GM23338 (cell line): ENCODE measurements at regions not wholly inside any gene's neighbourhood (a gene's known extent, or its start where the extent isn't known, plus 50 kb on each side); places are given as distances from the start of the nearest gene placed in this dataset.

Experiments used
- ATAC-seq: fragments of 200-7000 bp; cut with Tn5 transposase; 3 replicates; pipeline ENCODE4 v1.9.1; 2020
- DNase-seq: peaks from one replicate; pipeline ENCODE4 v3.0.0-alpha.2; 2015; ENCODE audit warnings: low spot score
- H2AFZ ChIP-seq: fragments of 200-600 bp; sonication (generic); 2 replicates; pipeline ENCODE4 v1.8.0; 2016; ENCODE audit warnings: antibody characterized with exemption, mild to moderate bottlenecking, moderate library complexity
- H3F3A ChIP-seq: fragments of 200-600 bp; sonication (generic); replicated peaks from 2 replicates; pipeline ENCODE4 v1.8.0; 2017; ENCODE audit warnings: antibody characterized with exemption, mixed run types, low read depth
- H3K27ac ChIP-seq: fragments of 200-600 bp; sonication (generic); 2 replicates; pipeline ENCODE4 v1.6.1; 2016; ENCODE audit warnings: low read depth
- H3K27me3 ChIP-seq: fragments of 200-600 bp; sonication (generic); 2 replicates; pipeline ENCODE4 v1.8.0; 2016; ENCODE audit warnings: mild to moderate bottlenecking, mixed run types, moderate library complexity; ENCODE audit not compliant: insufficient read depth
- H3K36me3 ChIP-seq: fragments of 200-600 bp; sonication (generic); 2 replicates; pipeline ENCODE4 v1.8.0; 2016; ENCODE audit warnings: mild to moderate bottlenecking; ENCODE audit not compliant: insufficient read depth
- H3K4me1 ChIP-seq: fragments of 200-600 bp; sonication (generic); 2 replicates; pipeline ENCODE4 v1.8.0; 2016; ENCODE audit warnings: mild to moderate bottlenecking, moderate library complexity; ENCODE audit not compliant: insufficient read depth
- H3K4me2 ChIP-seq: fragments of 200-600 bp; sonication (generic); 2 replicates; pipeline ENCODE4 v1.7.1; 2017; ENCODE audit warnings: mixed run types
- H3K4me3 ChIP-seq: fragments of 200-600 bp; sonication (generic); 2 replicates; pipeline ENCODE4 v1.6.1; 2016; ENCODE audit warnings: mixed run types
- H3K79me2 ChIP-seq: fragments of 200-600 bp; sonication (generic); replicated peaks from 2 replicates; pipeline ENCODE4 v1.8.0; 2017; ENCODE audit warnings: mild to moderate bottlenecking; ENCODE audit not compliant: insufficient read depth
- H3K9me2 ChIP-seq: fragments of 200-600 bp; sonication (generic); 2 replicates; pipeline ENCODE4 v1.8.0; 2017; ENCODE audit not compliant: insufficient read depth
- H4K20me1 ChIP-seq: fragments of 200-600 bp; sonication (generic); replicated peaks from 2 replicates; pipeline ENCODE4 v1.8.0; 2017; ENCODE audit warnings: mild to moderate bottlenecking; ENCODE audit not compliant: insufficient read depth
- H3K27ac Mint-ChIP-seq: 2 replicates; pipeline ENCODE4 v1.8.0; 2020; ENCODE audit warnings: inconsistent platforms, mild to moderate bottlenecking, moderate library complexity, mixed read lengths
- H3K27me3 Mint-ChIP-seq: 3 replicates; pipeline ENCODE4 v1.8.0; 2022; ENCODE audit warnings: low read depth, mild to moderate bottlenecking, moderate library complexity, mixed read lengths, inconsistent platforms; ENCODE audit not compliant: insufficient read depth, poor library complexity
- H3K36me3 Mint-ChIP-seq: 3 replicates; pipeline ENCODE4 v1.8.0; 2021; ENCODE audit warnings: low read depth, mild to moderate bottlenecking, inconsistent platforms, moderate library complexity, mixed read lengths
- H3K4me1 Mint-ChIP-seq: 3 replicates; pipeline ENCODE4 v1.8.0; 2020; ENCODE audit warnings: mild to moderate bottlenecking, inconsistent platforms, mixed read lengths
- H3K4me3 Mint-ChIP-seq: 3 replicates; pipeline ENCODE4 v1.8.0; 2021; ENCODE audit warnings: moderate library complexity, mild to moderate bottlenecking, inconsistent platforms, mixed read lengths
- H3K9me3 Mint-ChIP-seq: 3 replicates; pipeline ENCODE4 v1.8.0; 2020; ENCODE audit warnings: moderate library complexity, mild to moderate bottlenecking, inconsistent platforms, mixed read lengths
- CREB1 ChIP-seq: fragments of 250-450 bp; sonication (Bioruptor Pico); IDR thresholded peaks from 2 replicates; pipeline ENCODE4 v1.5.0; 2020; ENCODE audit warnings: low read depth, mild to moderate bottlenecking, moderate library complexity
- CTCF ChIP-seq, 2 experiments: fragments of 200-600 bp in 1 of 2; sonication (generic) in 1 of 2; conservative IDR thresholded peaks; 2 replicates each; pipeline versions ENCODE4 v1.5.1 to v1.6.1; 2016 to 2017; ENCODE audit warnings: antibody characterized with exemption in 2 of 2, low read depth in 2 of 2, mild to moderate bottlenecking in 2 of 2, moderate library complexity in 1 of 2
- ETS1 ChIP-seq: IDR thresholded peaks from 2 replicates; pipeline ENCODE4 v1.6.1; 2016; ENCODE audit warnings: antibody characterized with exemption
- EZH2 ChIP-seq: fragments of 200-600 bp; sonication (generic); IDR thresholded peaks from one replicate; pipeline ENCODE4 v1.8.0; 2017; ENCODE audit warnings: antibody characterized with exemption, mild to moderate bottlenecking, low read depth; ENCODE audit not compliant: unreplicated experiment
- EZH2phosphoT487 ChIP-seq: fragments of 200-600 bp; sonication (generic); IDR thresholded peaks from one replicate; pipeline ENCODE4 v1.8.1; 2018; ENCODE audit warnings: antibody characterized with exemption; ENCODE audit not compliant: unreplicated experiment
- JUNB ChIP-seq: IDR thresholded peaks from one replicate; pipeline ENCODE4 v1.6.1; 2016; ENCODE audit warnings: antibody characterized with exemption; ENCODE audit not compliant: unreplicated experiment
- NANOG ChIP-seq: IDR thresholded peaks from 2 replicates; pipeline ENCODE4 v1.6.1; 2016; ENCODE audit warnings: antibody characterized with exemption, borderline replicate concordance
- STAT1 ChIP-seq: IDR thresholded peaks from one replicate; pipeline ENCODE4 v1.6.1; 2016; ENCODE audit warnings: antibody characterized with exemption; ENCODE audit not compliant: unreplicated experiment
- ZNF114 ChIP-seq: fragments of 250-450 bp; sonication (Bioruptor Pico); IDR thresholded peaks from 2 replicates; pipeline ENCODE4 v1.5.0; 2020; ENCODE audit warnings: mild to moderate bottlenecking, moderate library complexity
- ZNF331 ChIP-seq: fragments of 250-450 bp; sonication (Bioruptor Pico); IDR thresholded peaks from 2 replicates; pipeline ENCODE4 v1.5.0; 2020; ENCODE audit warnings: low read depth, mild to moderate bottlenecking, moderate library complexity
- ZNF462 ChIP-seq: fragments of 250-450 bp; sonication (Bioruptor Pico); IDR thresholded peaks from 2 replicates; pipeline ENCODE4 v1.5.0; 2020; ENCODE audit warnings: mild to moderate bottlenecking, moderate library complexity

GRCh38 chr3:182491577-182491976 is 301.7 kb upstream of the ATP11B start:
- Histone ChIP-seq H3K9me2 (no peaks in the 10 kb centered on the region), H3K4me3 (no peak overlapping the region), H4K20me1 (no peaks in the 10 kb centered on the region), H3K27ac (no peak overlapping the region), H3F3A (no peaks in the 10 kb centered on the region), H3K4me1 (peaks cover 9% of the 10 kb centered on the region; the same call in 1 of the 2 replicates), H2AFZ (peak overlapping the region; percentile 6; the same call in 1 of the 2 replicates), H3K27me3 (no peaks in the 10 kb centered on the region), H3K36me3 (no peaks in the 10 kb centered on the region), H3K79me2 (no peaks in the 10 kb centered on the region), H3K4me2 (no peak overlapping the region)
- no peak overlapping the region for H3K27ac Mint-ChIP-seq
- no peak for ATAC-seq
- DNase-seq = no peak
- no peaks in the 10 kb centered on the region for H3K9me3 Mint-ChIP-seq
- H3K4me3 Mint-ChIP-seq = no peak overlapping the region
- peaks cover 2% of the 10 kb centered on the region for H3K27me3 Mint-ChIP-seq
- no peak for TF ChIP-seq ZNF331 (CRISPR knock-in tag)
- no peak for TF ChIP-seq ETS1
- no peak for TF ChIP-seq CTCF (conservative IDR thresholded peaks at IDR 0.05; ENCODE audit: low read depth in 2 of 2)
- no peak for TF ChIP-seq ZNF114 (CRISPR knock-in tag)
- no peak for TF ChIP-seq STAT1
- TF ChIP-seq EZH2phosphoT487 = no peak
- no peak for TF ChIP-seq NANOG
- TF ChIP-seq CREB1 = no peak
- no peak for TF ChIP-seq JUNB
- TF ChIP-seq EZH2 = no peak
- H3K36me3 Mint-ChIP-seq = no peaks in the 10 kb centered on the region
- H3K4me1 Mint-ChIP-seq = peaks cover 15% of the 10 kb centered on the region

GRCh38 chr3:182492536-182492935 is 300.8 kb upstream of the ATP11B start:
- H3K9me3 Mint-ChIP-seq = no peaks in the 10 kb centered on the region
- TF ChIP-seq ZNF462 (CRISPR knock-in tag) = no peak
- no peak for TF ChIP-seq JUNB
- Histone ChIP-seq H3K36me3 (no peaks in the 10 kb centered on the region), H3K27me3 (no peaks in the 10 kb centered on the region), H3K9me2 (no peaks in the 10 kb centered on the region), H3K27ac (no peak overlapping the region), H3K79me2 (no peaks in the 10 kb centered on the region), H4K20me1 (no peaks in the 10 kb centered on the region), H3K4me2 (no peak overlapping the region), H3K4me3 (no peak overlapping the region), H3F3A (no peaks in the 10 kb centered on the region), H2AFZ (no peak overlapping the region), H3K4me1 (peaks cover 9% of the 10 kb centered on the region; the same call in 1 of the 2 replicates)
- DNase-seq = no peak
- peaks cover 15% of the 10 kb centered on the region for H3K4me1 Mint-ChIP-seq
- H3K36me3 Mint-ChIP-seq = no peaks in the 10 kb centered on the region
- H3K27me3 Mint-ChIP-seq = peaks cover 2% of the 10 kb centered on the region
- no peak for ATAC-seq
- no peak overlapping the region for H3K4me3 Mint-ChIP-seq
- H3K27ac Mint-ChIP-seq = no peak overlapping the region
